GM12872 (cell line): ENCODE measurements at regions not wholly inside any gene's neighbourhood (a gene's known extent, or its start where the extent isn't known, plus 50 kb on each side); places are given as distances from the start of the nearest gene placed in this dataset.

Experiments used
- TF ChIP-seq, protein P1 (sequence below): IDR thresholded peaks from 3 replicates; pipeline ENCODE4 v1.5.1; 2011; ENCODE audit warnings: low read depth, mild to moderate bottlenecking, low read length, moderate library complexity; ENCODE audit not compliant: insufficient read depth

GRCh38 chr20:40603057-40603651 is 85.9 kb downstream of the MAFB start:
- TF ChIP-seq, protein P1, sequence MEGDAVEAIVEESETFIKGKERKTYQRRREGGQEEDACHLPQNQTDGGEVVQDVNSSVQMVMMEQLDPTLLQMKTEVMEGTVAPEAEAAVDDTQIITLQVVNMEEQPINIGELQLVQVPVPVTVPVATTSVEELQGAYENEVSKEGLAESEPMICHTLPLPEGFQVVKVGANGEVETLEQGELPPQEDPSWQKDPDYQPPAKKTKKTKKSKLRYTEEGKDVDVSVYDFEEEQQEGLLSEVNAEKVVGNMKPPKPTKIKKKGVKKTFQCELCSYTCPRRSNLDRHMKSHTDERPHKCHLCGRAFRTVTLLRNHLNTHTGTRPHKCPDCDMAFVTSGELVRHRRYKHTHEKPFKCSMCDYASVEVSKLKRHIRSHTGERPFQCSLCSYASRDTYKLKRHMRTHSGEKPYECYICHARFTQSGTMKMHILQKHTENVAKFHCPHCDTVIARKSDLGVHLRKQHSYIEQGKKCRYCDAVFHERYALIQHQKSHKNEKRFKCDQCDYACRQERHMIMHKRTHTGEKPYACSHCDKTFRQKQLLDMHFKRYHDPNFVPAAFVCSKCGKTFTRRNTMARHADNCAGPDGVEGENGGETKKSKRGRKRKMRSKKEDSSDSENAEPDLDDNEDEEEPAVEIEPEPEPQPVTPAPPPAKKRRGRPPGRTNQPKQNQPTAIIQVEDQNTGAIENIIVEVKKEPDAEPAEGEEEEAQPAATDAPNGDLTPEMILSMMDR, result no peak

DNA sequence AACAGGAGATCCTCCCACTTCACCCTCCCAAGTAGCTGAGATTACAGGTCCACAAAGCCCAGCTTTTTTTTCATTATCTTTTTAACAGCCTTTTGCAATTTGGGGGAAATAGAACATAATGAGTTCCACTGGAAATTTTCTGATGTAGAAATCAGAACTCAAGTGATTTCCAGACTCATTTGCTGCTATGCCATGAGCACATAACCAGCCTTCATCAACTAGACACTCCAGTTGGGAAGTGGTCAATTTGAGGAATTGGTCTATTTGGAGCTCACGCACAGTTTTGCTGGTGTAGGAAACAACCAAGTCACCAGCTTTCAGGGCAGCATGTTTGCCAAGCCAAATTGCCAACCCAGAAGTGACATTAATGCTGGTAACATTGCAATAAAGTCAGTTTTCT is 86.7 kb downstream of the MAFB start:
- TF ChIP-seq, protein P1, result no peak

DNA sequence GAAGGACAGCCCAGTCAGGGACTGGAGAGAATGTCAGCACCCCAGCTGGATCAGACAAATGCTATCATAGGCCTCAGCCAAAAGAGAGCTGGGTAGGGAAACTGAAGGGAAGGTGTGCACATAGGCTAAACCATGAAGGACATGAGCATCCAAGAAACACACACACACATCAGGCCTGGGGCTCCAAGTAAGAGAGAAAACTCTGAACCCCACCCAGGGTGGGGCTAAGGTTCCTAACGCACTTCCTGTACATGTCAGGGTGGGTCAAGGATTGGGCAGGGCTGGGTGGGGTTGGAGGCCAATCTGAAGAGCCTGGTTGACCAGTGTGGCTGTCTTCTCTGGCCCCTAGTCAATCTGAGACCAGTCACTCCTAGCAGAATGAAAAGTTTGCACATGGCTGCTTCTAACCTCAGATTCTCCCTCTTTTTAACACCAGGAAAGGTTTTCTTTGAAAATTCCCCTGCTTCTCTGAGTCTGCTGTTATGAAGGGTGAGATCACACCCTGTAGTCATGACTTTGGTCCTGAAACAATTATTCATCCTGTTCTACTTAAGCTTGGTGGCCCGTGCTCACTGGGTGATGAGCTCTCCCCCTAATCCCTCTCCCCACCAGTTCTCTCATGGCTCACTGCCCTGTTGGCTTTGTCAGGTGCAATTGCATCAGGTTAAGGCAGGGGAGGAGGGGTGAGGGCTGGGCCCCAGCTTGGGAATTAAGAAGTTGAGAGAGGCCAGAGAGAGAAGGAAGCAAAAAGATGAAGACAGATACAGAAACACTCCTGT is 88.4 kb downstream of the MAFB start:
- TF ChIP-seq, protein P1, result no peak

DNA sequence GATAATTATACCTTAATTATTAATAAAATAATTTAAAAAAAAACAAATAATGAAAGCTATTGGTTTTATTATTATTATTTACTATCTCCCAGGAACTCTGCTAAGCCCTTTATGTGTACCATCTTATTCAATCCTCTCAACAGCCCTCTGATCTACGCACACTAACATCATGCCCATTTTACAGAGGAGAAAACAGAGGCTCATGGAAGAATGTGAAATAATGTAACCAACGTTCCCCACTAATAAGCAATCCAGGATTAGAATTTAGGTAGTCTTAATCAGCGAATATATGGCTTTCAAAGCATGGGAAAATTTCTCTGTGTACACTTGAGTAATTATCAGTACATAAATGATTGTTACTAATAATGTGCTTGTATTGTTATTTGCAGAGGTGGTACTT is 89.0 kb downstream of the MAFB start:
- TF ChIP-seq, protein P1, result no peak

DNA sequence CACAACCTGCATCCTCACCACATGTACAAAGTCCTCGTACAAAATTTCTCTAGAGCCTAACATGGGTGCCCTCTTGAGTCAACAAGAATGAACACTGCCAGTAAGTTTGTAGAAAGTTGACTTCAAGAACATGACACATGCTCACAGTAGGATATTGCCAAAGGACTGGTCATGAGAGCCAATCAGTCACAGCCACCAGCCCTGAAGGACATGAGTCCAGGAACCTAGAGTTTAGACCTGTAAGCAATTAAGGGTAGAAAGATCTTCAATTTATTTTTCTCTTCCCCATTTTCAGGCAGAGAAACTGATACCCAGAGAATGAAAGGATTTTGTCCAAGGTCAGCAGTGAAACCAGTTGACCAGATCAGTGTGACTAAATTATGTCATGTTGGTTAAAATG is 96.1 kb downstream of the MAFB start:
- TF ChIP-seq, protein P1, result no peak

DNA sequence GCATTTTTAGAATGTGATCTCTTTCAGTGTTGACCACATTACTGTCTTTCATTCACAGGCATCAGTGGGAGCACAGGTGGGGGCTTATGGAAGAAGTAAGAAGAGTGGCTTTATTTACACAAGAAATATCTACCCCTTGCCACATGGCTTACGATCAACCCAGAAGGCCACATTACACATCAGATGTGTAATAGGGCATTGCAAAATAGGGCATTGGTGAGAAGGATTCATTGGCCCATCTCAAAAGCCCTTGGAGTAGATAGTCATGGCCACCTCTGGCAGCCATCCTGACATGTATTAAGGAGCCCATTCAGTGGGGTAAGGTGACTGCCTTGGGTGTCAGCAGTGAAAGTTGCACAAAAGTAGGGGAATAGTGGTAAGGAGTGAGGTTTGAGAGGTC is 97.5 kb downstream of the MAFB start:
- TF ChIP-seq, protein P1, result no peak

GRCh38 chr20:40591119-40591518 is 97.9 kb downstream of the MAFB start:
- TF ChIP-seq, protein P1, result no peak
